ENCODE measurements at regions not wholly inside any gene's neighbourhood (a gene's known extent, or its start where the extent isn't known, plus 50 kb on each side); places are given as distances from the start of the nearest gene placed in this dataset.

DNA sequence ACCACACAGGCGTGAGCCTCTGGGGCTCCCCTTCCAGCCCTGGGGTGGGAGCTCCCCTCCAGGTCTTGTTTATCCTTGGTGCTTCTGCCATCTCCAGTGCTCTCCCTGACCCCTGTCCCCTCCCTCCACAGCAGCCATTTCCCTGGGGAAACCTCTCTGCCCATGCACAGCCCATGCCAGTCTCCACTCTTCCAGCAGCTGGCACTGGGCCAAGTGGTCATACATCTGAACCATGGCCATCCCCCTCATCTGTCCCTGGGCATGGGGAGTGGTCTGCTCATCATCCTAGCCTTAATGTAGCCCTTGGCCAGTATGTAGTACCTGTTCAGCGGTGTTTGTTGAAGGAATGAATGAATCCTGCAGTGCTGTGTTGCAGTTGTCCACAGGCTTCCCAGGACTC lies 172.4 kb upstream of the ZNF32 start:
- no peak for DNase-seq (ENCODE audit: extremely low spot score)
- Histone ChIP-seq H3K36me3 (no peaks in the 10 kb centered on the region), H3K27ac (replicated peaks in 1 of 4) (no peak overlapping the region), H3K27me3 (no peaks in the 10 kb centered on the region), H3K4me3 (no peak overlapping the region), H3K4me1 (peaks cover 27 to 43% (median 37%) of the 10 kb centered on the region in 4 donors), H3K9me3 (no peaks in the 10 kb centered on the region)
- TF ChIP-seq EP300 (IDR thresholded peaks at IDR 0.05) (no peak), POLR2A (IDR thresholded peaks at IDR 0.05; ENCODE audit: low read depth) (no peak), POLR2AphosphoS5 (IDR thresholded peaks at IDR 0.05) (no peak)
- TF ChIP-seq, protein P1, sequence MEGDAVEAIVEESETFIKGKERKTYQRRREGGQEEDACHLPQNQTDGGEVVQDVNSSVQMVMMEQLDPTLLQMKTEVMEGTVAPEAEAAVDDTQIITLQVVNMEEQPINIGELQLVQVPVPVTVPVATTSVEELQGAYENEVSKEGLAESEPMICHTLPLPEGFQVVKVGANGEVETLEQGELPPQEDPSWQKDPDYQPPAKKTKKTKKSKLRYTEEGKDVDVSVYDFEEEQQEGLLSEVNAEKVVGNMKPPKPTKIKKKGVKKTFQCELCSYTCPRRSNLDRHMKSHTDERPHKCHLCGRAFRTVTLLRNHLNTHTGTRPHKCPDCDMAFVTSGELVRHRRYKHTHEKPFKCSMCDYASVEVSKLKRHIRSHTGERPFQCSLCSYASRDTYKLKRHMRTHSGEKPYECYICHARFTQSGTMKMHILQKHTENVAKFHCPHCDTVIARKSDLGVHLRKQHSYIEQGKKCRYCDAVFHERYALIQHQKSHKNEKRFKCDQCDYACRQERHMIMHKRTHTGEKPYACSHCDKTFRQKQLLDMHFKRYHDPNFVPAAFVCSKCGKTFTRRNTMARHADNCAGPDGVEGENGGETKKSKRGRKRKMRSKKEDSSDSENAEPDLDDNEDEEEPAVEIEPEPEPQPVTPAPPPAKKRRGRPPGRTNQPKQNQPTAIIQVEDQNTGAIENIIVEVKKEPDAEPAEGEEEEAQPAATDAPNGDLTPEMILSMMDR (IDR thresholded peaks at IDR 0.05) = no peak
- 83% methylated on average over 2 of the region's 2 CpGs for WGBS
- intact Hi-C loops (cut with DNase I) = no loop called here

DNA sequence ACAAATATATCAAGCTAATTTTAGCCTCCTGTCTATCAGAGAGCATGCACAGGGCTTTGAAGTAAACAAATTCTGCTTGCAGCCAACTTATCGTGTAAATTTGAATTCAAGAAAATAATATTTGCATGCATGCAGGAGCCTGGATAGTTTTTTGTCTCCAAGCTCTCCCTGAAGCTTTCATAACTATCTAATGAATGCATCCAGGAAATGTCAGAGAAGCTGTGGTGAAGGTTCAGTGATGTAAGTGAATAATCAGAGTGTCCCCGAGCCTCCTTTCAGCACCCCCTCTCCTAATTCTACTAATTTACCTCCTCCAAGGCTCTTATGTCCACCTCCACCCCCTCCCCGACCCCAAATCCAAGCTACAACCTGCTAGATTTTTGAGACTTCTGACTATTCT lies 172.0 kb upstream of the ZNF32 start:
- DNase-seq (ENCODE audit: extremely low spot score) = peak; percentile 68
- WGBS = 73% methylated on average over 3 of the region's 3 CpGs
- Histone ChIP-seq H3K4me3 (no peak overlapping the region), H3K36me3 (no peaks in the 10 kb centered on the region), H3K27ac (replicated peaks in 1 of 4) (no peak overlapping the region), H3K27me3 (no peaks in the 10 kb centered on the region), H3K4me1 (peaks cover 31 to 46% (median 40%) of the 10 kb centered on the region in 4 donors), H3K9me3 (no peaks in the 10 kb centered on the region)
- intact Hi-C loops (cut with DNase I) = no loop called here
- TF ChIP-seq POLR2AphosphoS5 (IDR thresholded peaks at IDR 0.05) (no peak), POLR2A (IDR thresholded peaks at IDR 0.05; ENCODE audit: low read depth) (no peak)
- TF ChIP-seq, protein P1 (IDR thresholded peaks at IDR 0.05) = no peak

DNA sequence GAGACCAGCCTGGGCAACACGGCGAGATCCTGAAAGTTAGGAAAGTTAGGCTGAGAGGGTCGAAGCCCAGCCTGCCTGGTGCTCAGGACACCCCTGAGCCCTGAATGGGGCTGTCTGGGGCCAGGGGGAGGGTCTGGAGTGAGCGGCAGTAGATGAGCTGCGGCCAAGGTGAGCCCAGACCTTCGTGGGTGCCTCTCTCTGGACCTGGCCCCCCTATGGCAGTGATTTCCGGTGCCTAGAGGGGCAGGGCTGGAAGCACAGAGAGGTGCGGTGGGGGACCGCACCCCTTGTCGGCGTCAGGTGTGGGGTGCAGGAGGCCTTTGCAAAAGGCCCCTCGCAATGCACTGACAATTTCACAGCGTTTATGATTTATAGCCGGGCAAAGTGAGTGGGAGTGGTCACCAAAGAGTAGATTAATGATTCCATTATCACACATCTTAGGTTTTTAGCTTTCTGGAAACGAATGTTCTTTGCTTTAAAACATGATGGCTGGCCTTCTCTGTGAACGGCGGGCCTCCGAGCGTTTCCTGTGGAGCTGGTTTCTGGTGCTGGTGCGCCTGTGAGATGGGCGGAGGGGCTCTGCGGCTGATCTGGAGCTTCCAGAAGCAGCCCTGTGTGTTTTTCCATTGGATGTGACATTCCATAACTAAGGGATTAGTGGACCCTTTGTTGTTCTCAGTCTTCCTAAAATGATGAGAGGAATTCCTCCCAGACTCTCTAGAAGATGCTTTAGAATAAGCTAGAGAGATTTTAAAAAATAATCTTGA lies 171.0 kb upstream of the ZNF32 start:
- H3K27me3 ChIP-seq = no peaks in the 10 kb centered on the region
- WGBS = 92% methylated on average over 22 of the region's 22 CpGs
- no peaks in the 10 kb centered on the region for H3K9me3 ChIP-seq
- intact Hi-C loops (cut with DNase I) = no loop called here
- TF ChIP-seq EP300 (IDR thresholded peaks at IDR 0.05) (no peak), POLR2A (IDR thresholded peaks at IDR 0.05; ENCODE audit: low read depth) (no peak), POLR2AphosphoS5 (IDR thresholded peaks at IDR 0.05) (no peak)
- peaks cover 26 to 39% (median 35%) of the 10 kb centered on the region in 4 donors for H3K4me1 ChIP-seq
- no peak overlapping the region for H3K27ac ChIP-seq (replicated peaks in 1 of 4)
- peak; percentile 57 for DNase-seq (ENCODE audit: extremely low spot score)
- no peak overlapping the region for H3K4me3 ChIP-seq
- H3K36me3 ChIP-seq = no peaks in the 10 kb centered on the region

DNA sequence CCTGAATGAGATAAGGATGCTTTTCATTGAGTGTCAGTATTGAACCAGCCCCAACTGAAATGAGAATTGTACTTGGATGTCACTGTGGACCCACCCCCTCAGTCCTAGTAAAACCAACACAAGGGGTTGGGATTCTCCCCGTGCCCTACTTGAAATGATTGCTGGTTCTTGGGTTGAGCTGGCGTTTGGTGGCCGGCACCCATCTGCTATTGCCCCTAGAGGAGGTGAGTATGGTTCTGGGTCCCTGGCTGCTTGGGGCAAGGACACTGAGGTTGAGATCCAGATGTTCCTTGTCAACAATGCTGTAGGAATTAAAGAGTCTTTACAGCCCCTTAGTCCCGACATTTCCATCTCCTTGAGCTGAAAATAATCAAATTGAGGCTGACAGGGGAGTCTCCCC lies 170.0 kb upstream of the ZNF32 start:
- H3K27me3 ChIP-seq = no peaks in the 10 kb centered on the region
- peaks cover 23 to 34% (median 28%) of the 10 kb centered on the region in 4 donors for H3K4me1 ChIP-seq
- intact Hi-C loops (cut with DNase I) = no loop called here
- no peaks in the 10 kb centered on the region for H3K36me3 ChIP-seq
- H3K27ac ChIP-seq (replicated peaks in 1 of 4) = no peak overlapping the region
- no peak for TF ChIP-seq POLR2AphosphoS5 (IDR thresholded peaks at IDR 0.05)
- no peak for TF ChIP-seq EP300 (IDR thresholded peaks at IDR 0.05)
- TF ChIP-seq, protein P1 (IDR thresholded peaks at IDR 0.05) = no peak
- no peak for TF ChIP-seq POLR2A (IDR thresholded peaks at IDR 0.05; ENCODE audit: low read depth)
- no peak for DNase-seq (ENCODE audit: extremely low spot score)
- no peaks in the 10 kb centered on the region for H3K9me3 ChIP-seq
- WGBS = 58% methylated on average over 2 of the region's 4 CpGs
- no peak overlapping the region for H3K4me3 ChIP-seq

DNA sequence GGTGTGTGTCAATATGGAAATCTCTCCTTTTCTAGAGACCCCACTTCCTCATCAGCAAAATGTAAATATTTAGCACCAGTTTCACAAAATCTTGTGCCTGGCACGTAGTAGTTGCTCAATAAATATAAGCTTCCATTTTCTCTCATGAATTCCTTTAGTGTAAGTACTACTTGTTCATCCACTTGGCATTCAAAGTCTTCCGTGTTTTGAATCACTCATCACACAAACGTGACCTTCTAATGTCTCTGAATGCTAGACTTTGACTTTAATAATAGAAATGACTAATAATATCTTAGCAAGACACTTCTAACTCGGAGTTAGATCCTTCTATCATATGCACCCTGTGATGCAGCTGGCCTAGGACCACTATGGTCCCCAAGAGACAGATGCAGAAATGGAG lies 168.7 kb upstream of the ZNF32 start:
- 64% methylated on average over 4 of the region's 4 CpGs for WGBS
- intact Hi-C loops (cut with DNase I) = no loop called here
- peaks cover 18 to 22% (median 20%) of the 10 kb centered on the region in 4 donors for H3K4me1 ChIP-seq

More for the DNA sequence above, 168.7 kb upstream of the ZNF32 start:
- Histone ChIP-seq H3K27ac (replicated peaks in 1 of 4) (peak overlapping the region in 3 of 4 donors; percentile 36 to 73 (median 54)), H3K27me3 (no peaks in the 10 kb centered on the region), H3K36me3 (no peaks in the 10 kb centered on the region), H3K9me3 (no peaks in the 10 kb centered on the region), H3K4me3 (no peak overlapping the region)
- no peak for DNase-seq (ENCODE audit: extremely low spot score)
- no peak for TF ChIP-seq POLR2A (IDR thresholded peaks at IDR 0.05; ENCODE audit: low read depth)
- no peak for TF ChIP-seq EP300 (IDR thresholded peaks at IDR 0.05)
- TF ChIP-seq, protein P1 (IDR thresholded peaks at IDR 0.05) = no peak
